ENCODE measurements at regions not wholly inside any gene's neighbourhood (a gene's known extent, or its start where the extent isn't known, plus 50 kb on each side); places are given as distances from the start of the nearest gene placed in this dataset.
A peak's percentile ranks its signal among the peaks of the same experiment; 100 is the strongest.

DNA sequence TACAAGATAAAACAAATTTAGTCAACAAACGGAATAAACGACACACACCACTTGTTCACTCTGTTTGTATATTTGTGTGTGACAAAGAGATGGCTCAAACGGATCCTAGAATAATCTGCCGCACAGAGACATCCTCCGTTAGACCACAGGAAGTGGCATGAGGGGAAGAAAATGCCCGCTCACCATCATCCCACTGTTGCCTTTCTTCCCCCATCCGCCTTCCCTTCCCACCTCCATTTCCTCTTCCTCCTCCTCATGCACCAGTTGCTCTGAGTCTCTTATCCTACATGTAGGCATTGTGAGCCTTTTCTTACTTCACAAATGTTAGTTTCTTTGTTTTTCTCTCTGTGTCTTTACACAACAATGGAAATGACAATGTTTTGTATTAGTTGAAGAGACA, 228.5 kb upstream of the SMIM21 start:
- DNase-seq (ENCODE audit: insufficient read length, low spot score) (no peak), FAIRE-seq (no peak)
- TF ChIP-seq, protein P1, sequence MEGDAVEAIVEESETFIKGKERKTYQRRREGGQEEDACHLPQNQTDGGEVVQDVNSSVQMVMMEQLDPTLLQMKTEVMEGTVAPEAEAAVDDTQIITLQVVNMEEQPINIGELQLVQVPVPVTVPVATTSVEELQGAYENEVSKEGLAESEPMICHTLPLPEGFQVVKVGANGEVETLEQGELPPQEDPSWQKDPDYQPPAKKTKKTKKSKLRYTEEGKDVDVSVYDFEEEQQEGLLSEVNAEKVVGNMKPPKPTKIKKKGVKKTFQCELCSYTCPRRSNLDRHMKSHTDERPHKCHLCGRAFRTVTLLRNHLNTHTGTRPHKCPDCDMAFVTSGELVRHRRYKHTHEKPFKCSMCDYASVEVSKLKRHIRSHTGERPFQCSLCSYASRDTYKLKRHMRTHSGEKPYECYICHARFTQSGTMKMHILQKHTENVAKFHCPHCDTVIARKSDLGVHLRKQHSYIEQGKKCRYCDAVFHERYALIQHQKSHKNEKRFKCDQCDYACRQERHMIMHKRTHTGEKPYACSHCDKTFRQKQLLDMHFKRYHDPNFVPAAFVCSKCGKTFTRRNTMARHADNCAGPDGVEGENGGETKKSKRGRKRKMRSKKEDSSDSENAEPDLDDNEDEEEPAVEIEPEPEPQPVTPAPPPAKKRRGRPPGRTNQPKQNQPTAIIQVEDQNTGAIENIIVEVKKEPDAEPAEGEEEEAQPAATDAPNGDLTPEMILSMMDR (IDR thresholded peaks at IDR 0.05; ENCODE audit: insufficient read depth, missing control alignments): no peak

DNA sequence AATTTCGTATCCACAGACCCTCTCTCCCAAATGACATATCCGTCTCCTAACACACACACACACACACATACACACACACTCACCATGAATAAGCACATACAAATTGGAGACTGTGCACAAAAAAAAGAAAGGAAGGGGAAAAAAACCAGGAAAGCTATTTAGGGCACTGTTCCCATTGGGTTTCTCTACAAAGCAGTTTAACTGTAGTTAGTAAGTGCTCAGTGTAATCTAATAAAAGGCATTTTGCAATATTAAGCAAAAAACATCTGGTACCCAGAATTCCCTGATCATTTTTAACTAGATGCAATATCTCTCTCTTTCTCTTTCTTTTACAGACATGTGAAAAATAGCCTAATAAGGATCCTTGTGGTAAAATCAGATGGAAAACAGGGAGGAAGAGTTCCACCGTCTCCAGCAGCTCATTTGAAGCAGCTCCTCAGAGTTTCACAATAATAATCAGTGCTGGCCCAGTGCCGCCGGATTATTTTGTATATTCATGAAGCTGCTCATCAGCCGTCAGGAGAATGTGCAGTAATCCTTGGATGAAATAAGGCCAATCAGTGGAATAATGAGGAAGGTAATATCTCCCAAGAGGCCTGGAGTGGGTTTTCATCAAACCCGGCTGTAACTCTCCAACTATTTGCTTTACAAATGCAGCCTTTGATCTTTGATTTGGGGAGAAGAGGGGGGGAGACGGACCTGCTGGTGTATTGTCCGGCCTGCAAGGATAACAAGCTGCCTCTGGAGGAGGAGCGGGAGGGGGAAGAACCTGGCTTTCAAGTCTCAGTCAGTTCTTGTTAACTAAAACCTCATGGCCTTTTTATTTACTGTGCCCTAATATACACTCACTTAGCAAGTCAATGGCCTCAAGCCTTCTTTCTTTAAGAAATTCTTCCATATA, 227.6 kb upstream of the SMIM21 start:
- FAIRE-seq (peak; percentile 90), DNase-seq (ENCODE audit: insufficient read length, low spot score) (no peak)
- TF ChIP-seq, protein P1 (IDR thresholded peaks at IDR 0.05; ENCODE audit: insufficient read depth, missing control alignments): no peak

DNA sequence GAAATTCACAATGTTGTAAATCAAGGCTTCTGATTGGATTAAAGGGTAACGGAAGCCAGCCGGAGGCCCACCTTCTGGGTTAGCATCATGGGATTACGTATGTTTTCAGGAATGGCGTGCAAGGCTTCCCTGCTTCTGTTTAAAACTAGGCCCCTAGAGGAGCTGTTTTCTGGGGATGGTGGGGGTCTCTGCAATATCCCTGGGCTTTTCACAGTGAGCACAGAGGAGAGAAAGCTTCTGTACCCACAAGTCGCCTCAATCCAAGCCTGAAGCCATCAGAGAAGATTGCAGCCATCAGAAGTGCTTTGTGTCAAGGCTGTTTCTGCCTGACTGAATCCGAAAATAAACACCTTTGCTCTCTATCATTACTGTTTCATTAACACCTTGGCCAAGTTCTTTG, 226.9 kb upstream of the SMIM21 start:
- FAIRE-seq: peak; percentile 11
- no peak for DNase-seq (ENCODE audit: insufficient read length, low spot score)
- TF ChIP-seq, protein P1 (IDR thresholded peaks at IDR 0.05; ENCODE audit: insufficient read depth, missing control alignments): no peak

DNA sequence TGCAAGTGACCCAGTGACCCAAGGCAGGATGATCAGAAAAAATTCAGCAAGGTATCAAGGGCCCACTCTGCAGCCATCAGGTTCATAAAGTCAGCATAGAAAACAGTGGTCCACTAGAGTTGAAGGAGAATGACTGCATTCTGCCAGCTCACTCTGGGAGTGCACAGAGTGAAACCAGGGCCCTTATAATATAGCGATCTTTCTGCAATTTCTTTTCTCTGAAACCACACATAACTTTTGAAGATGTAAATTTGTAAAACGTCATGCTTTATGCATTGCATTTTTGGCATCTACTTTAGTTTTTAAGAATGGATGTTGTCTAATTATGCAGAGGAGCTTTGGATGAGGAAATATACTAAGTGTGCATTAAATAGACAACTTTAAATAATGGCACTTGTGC, 225.0 kb upstream of the SMIM21 start:
- FAIRE-seq (no peak), DNase-seq (ENCODE audit: insufficient read length, low spot score) (no peak)
- TF ChIP-seq, protein P1 (IDR thresholded peaks at IDR 0.05; ENCODE audit: insufficient read depth, missing control alignments): no peak

DNA sequence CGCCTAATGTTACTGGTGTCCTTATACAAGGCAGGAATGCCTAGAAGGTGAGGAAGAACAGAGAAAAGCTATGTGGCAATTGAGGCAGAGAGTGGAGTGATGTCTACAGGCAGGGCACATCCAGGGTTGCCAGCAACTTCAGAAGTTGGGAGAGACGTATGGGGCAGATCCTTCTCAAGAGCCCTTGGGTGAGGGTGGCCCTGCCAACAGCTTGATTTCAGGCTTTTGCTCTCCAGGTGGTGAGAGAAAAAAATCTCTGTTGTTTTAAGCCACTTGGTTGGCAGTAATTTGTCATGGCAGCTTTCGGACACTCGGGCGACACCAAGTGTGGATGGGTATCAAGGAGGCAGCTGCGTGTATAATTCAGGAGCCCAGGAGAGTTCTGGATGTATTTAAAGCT, 217.4 kb upstream of the SMIM21 start:
- no peak for FAIRE-seq
- TF ChIP-seq, protein P1 (IDR thresholded peaks at IDR 0.05; ENCODE audit: insufficient read depth, missing control alignments): no peak

DNA sequence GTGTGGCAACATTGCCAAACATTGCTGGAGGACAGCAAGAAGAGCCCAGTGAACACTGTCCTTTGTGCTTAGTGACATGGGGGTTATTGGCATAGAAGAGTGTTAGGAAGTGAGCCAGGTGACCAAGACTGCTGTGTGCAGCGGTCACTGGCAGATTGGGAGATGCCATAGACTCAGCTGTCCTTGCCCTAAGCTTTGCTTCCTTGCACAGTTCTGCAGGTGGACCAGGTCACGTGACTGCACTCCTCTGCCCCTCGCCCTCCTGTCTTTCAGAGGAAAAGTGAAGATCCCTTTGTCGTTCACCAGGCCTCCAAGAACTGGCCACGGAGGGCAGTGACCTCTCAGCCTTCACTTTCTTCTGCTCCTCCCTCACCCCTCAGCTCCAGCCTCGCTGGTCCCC, 215.6 kb upstream of the SMIM21 start:
- FAIRE-seq: no peak

More for the DNA sequence above, 217.4 kb upstream of the SMIM21 start:
- no peak for DNase-seq (ENCODE audit: insufficient read length, low spot score)

More for the DNA sequence above, 215.6 kb upstream of the SMIM21 start:
- DNase-seq (ENCODE audit: insufficient read length, low spot score): no peak
- TF ChIP-seq, protein P1 (IDR thresholded peaks at IDR 0.05; ENCODE audit: insufficient read depth, missing control alignments): no peak
